Osteoblast (primary cell): ENCODE measurements at regions not wholly inside any gene's neighbourhood (a gene's known extent, or its start where the extent isn't known, plus 50 kb on each side); places are given as distances from the start of the nearest gene placed in this dataset.

Experiments
- DNase-seq: peaks from one replicate; pipeline ENCODE4 v3.0.0; 2011; ENCODE audit warnings: low spot score, mixed read lengths; ENCODE audit not compliant: insufficient read length; ENCODE audit errors: missing footprints
- H2AFZ ChIP-seq: 2 replicates; pipeline ENCODE4 v1.6.0; 2011; ENCODE audit warnings: mild to moderate bottlenecking, low read length
- H3K27ac ChIP-seq: 2 replicates; pipeline ENCODE4 v1.5.1; 2011; ENCODE audit warnings: mild to moderate bottlenecking, low read depth, low read length, moderate library complexity
- H3K27me3 ChIP-seq: 2 replicates; pipeline ENCODE4 v1.6.0; 2012; ENCODE audit warnings: mild to moderate bottlenecking, control low read depth, inconsistent platforms, low read length, moderate library complexity; ENCODE audit not compliant: insufficient read depth
- H3K36me3 ChIP-seq: 2 replicates; pipeline ENCODE4 v1.5.1; 2011; ENCODE audit warnings: mild to moderate bottlenecking, low read length, control low read depth, moderate library complexity; ENCODE audit not compliant: insufficient read depth
- H3K4me1 ChIP-seq: 2 replicates; pipeline ENCODE4 v1.5.1; 2011; ENCODE audit warnings: mild to moderate bottlenecking, low read length, control low read depth, moderate library complexity; ENCODE audit not compliant: insufficient read depth
- H3K4me2 ChIP-seq: 2 replicates; pipeline ENCODE4 v1.6.0; 2011; ENCODE audit warnings: mild to moderate bottlenecking, low read length; ENCODE audit not compliant: insufficient read depth
- H3K4me3 ChIP-seq: fragments of 200-600 bp; sonication (generic); 3 replicates; pipeline ENCODE4 v1.5.1; 2012; ENCODE audit warnings: mild to moderate bottlenecking, low read length, inconsistent platforms; ENCODE audit not compliant: insufficient read depth
- H3K79me2 ChIP-seq: 2 replicates; pipeline ENCODE4 v1.6.0; 2012; ENCODE audit warnings: mild to moderate bottlenecking, low read length, control low read depth, inconsistent platforms; ENCODE audit not compliant: insufficient read depth
- H3K9me3 ChIP-seq: 2 replicates; pipeline ENCODE4 v1.5.1; 2011; ENCODE audit warnings: low read depth, low read length, control low read depth
- H4K20me1 ChIP-seq: 2 replicates; pipeline ENCODE4 v1.6.0; 2012; ENCODE audit warnings: mild to moderate bottlenecking, low read length, control low read depth; ENCODE audit not compliant: insufficient read depth
- TF ChIP-seq, protein P1 (sequence below): IDR thresholded peaks from 2 replicates; pipeline ENCODE4 v1.5.1; 2011; ENCODE audit warnings: mild to moderate bottlenecking, low read depth, low read length, moderate library complexity; ENCODE audit errors: extremely low read depth

DNA sequence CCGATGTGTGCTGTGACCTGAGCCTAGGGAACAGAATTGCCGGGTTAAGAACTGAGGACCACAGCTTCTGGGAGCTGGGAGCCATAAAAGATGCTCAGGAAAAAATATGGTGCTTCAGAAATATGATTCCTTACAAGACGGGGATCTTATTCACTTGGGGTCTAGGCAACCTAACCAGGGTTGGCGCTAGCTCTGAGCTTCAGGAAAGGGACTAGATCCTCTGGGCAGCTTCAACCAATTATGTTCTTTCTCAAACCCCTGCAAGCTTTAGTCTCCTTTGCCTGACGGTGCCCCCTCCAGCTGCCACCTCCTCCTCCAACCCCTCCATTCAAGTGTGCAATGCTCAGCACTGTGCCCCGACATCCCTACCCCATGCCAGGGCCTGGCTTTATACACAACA, 634.1 kb upstream of the CADM1 start:
- Histone ChIP-seq H3K27me3 (no peaks in the 10 kb centered on the region), H4K20me1 (no peaks in the 10 kb centered on the region), H2AFZ (no peak overlapping the region), H3K36me3 (no peaks in the 10 kb centered on the region), H3K79me2 (no peaks in the 10 kb centered on the region), H3K4me2 (no peak overlapping the region), H3K9me3 (no peaks in the 10 kb centered on the region), H3K4me1 (no peaks in the 10 kb centered on the region), H3K4me3 (no peak overlapping the region), H3K27ac (no peak overlapping the region)
- DNase-seq = no peak
- TF ChIP-seq, protein P1, sequence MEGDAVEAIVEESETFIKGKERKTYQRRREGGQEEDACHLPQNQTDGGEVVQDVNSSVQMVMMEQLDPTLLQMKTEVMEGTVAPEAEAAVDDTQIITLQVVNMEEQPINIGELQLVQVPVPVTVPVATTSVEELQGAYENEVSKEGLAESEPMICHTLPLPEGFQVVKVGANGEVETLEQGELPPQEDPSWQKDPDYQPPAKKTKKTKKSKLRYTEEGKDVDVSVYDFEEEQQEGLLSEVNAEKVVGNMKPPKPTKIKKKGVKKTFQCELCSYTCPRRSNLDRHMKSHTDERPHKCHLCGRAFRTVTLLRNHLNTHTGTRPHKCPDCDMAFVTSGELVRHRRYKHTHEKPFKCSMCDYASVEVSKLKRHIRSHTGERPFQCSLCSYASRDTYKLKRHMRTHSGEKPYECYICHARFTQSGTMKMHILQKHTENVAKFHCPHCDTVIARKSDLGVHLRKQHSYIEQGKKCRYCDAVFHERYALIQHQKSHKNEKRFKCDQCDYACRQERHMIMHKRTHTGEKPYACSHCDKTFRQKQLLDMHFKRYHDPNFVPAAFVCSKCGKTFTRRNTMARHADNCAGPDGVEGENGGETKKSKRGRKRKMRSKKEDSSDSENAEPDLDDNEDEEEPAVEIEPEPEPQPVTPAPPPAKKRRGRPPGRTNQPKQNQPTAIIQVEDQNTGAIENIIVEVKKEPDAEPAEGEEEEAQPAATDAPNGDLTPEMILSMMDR = no peak

DNA sequence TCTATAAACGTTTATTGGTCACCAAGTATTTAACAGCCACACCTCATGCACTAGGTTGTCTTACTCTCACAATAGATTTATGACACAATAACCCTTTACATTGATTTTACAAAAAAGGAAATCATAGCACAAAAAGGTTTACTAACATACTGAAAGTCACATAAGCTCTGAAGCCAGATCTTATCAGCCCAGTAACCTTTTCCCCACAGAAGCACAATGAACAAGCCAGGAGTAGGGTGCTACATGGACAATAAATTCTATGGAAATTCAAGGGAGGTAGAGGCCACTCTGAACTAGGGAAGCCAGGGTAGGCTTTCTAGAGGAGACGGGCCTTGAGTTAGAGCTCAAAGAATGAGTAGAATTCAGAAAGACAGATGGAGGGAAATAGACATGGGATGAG, 633.5 kb upstream of the CADM1 start:
- Histone ChIP-seq H3K36me3 (no peaks in the 10 kb centered on the region), H3K4me1 (no peaks in the 10 kb centered on the region), H3K79me2 (no peaks in the 10 kb centered on the region), H2AFZ (no peak overlapping the region), H3K9me3 (no peaks in the 10 kb centered on the region), H3K27ac (no peak overlapping the region), H4K20me1 (no peaks in the 10 kb centered on the region), H3K4me3 (no peak overlapping the region), H3K27me3 (no peaks in the 10 kb centered on the region), H3K4me2 (no peak overlapping the region)
- no peak for DNase-seq
- TF ChIP-seq, protein P1 = no peak

DNA sequence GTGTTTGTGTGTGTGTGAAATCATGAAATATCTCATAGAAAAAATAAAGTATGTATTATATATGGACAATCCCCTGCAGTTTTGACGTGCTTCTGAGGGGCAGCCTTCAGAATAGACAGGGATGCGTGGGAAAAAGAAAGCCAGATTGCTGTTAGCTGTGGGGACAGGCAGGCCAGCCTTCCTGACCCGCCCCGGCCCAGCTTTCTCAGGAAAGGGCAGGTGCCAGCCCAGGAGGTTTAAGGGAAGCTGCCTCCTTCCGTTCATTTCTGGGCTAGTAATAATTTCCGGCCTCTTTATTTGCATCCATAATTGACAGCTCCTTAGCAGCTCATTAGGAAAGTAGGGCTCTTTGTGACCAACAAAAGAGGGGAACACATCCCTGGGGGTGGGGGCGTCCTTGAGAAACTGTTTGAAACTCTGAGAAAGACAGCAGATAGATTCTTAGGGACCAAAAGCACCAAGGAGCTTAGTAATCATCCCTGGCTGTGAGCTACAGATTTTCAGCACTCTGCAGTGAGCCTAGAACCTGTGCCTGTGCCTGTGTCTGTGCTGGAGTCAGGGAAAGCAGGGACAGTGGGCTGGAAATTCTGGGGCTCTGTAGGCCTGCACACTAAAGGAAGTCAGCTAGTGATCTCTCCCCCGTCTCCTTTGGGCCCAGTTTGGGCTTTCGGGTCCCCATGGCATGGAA, 632.9 kb upstream of the CADM1 start:
- Histone ChIP-seq H3K27ac (no peak overlapping the region), H3K4me2 (no peak overlapping the region), H4K20me1 (no peaks in the 10 kb centered on the region), H3K36me3 (no peaks in the 10 kb centered on the region), H3K4me1 (no peaks in the 10 kb centered on the region), H2AFZ (no peak overlapping the region), H3K79me2 (no peaks in the 10 kb centered on the region), H3K27me3 (no peaks in the 10 kb centered on the region), H3K9me3 (no peaks in the 10 kb centered on the region), H3K4me3 (no peak overlapping the region)
- TF ChIP-seq, protein P1 = no peak
- DNase-seq = no peak

DNA sequence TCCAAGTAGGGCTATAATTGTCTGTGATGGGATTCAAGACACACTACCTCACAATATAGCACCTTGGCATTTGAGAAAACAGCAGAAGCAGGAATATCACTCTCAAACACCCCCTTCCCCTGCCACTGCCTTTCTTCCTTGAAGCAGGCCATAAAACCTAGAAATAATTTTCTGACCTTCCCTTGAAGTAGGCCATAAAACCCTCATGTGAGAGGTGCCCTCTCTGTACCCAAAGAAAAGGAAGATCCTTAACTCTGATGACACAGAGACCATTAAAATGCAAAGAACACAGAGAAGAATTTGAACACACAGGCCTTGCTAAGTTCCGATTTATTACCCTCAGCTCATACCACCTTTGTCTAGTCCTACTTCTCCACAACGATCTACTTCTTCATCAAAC, 631.7 kb upstream of the CADM1 start:
- H3K4me1 ChIP-seq = no peaks in the 10 kb centered on the region
- H3K36me3 ChIP-seq = no peaks in the 10 kb centered on the region
- H3K4me3 ChIP-seq = no peak overlapping the region
- no peaks in the 10 kb centered on the region for H3K79me2 ChIP-seq
- H3K4me2 ChIP-seq = no peak overlapping the region
- no peaks in the 10 kb centered on the region for H3K9me3 ChIP-seq
- DNase-seq = no peak
- no peak overlapping the region for H2AFZ ChIP-seq
- H4K20me1 ChIP-seq = no peaks in the 10 kb centered on the region
- H3K27ac ChIP-seq = no peak overlapping the region
- H3K27me3 ChIP-seq = no peaks in the 10 kb centered on the region
- TF ChIP-seq, protein P1 = no peak
